GM23248 (cell line): ENCODE measurements at regions not wholly inside any gene's neighbourhood (a gene's known extent, or its start where the extent isn't known, plus 50 kb on each side); places are given as distances from the start of the nearest gene placed in this dataset.

Experiments
- DNase-seq: peaks from one replicate; pipeline ENCODE4 v3.0.0-alpha.2; 2015
- H2AFZ ChIP-seq: fragments of 200-600 bp; sonication (generic); 2 replicates; pipeline ENCODE4 v1.6.1; 2016; ENCODE audit warnings: antibody characterized with exemption
- H3F3A ChIP-seq: fragments of 200-600 bp; sonication (generic); 2 replicates; pipeline ENCODE4 v1.6.1; 2016; ENCODE audit warnings: mild to moderate bottlenecking, antibody characterized with exemption, mixed run types; ENCODE audit not compliant: insufficient read depth
- H3K27ac ChIP-seq: fragments of 200-600 bp; sonication (generic); 2 replicates; pipeline ENCODE4 v1.5.1; 2016; ENCODE audit warnings: mild to moderate bottlenecking
- H3K27me3 ChIP-seq: fragments of 200-600 bp; sonication (generic); replicated peaks from 2 replicates; pipeline ENCODE4 v1.6.1; 2016; ENCODE audit warnings: mild to moderate bottlenecking; ENCODE audit not compliant: insufficient read depth
- H3K36me3 ChIP-seq: fragments of 200-600 bp; sonication (generic); 2 replicates; pipeline ENCODE4 v1.6.1; 2016; ENCODE audit warnings: low read depth, mild to moderate bottlenecking
- H3K4me1 ChIP-seq: fragments of 200-600 bp; sonication (generic); 2 replicates; pipeline ENCODE4 v1.6.1; 2016; ENCODE audit warnings: mild to moderate bottlenecking; ENCODE audit not compliant: insufficient read depth
- H3K4me2 ChIP-seq: fragments of 200-600 bp; sonication (generic); one replicate; pipeline ENCODE4 v1.6.1; 2016; ENCODE audit warnings: mild to moderate bottlenecking; ENCODE audit not compliant: unreplicated experiment
- H3K4me3 ChIP-seq: fragments of 200-600 bp; sonication (generic); 2 replicates; pipeline ENCODE4 v1.5.1; 2016; ENCODE audit warnings: mild to moderate bottlenecking
- H3K79me2 ChIP-seq: fragments of 200-600 bp; sonication (generic); 2 replicates; pipeline ENCODE4 v1.6.1; 2016; ENCODE audit warnings: mild to moderate bottlenecking; ENCODE audit not compliant: insufficient read depth
- H3K9ac ChIP-seq: fragments of 200-600 bp; sonication (generic); 2 replicates; pipeline ENCODE4 v1.6.1; 2016; ENCODE audit warnings: mild to moderate bottlenecking
- H3K9me2 ChIP-seq: fragments of 200-600 bp; sonication (generic); 2 replicates; pipeline ENCODE4 v1.6.1; 2016; ENCODE audit warnings: mixed run types, mild to moderate bottlenecking, moderate library complexity; ENCODE audit not compliant: insufficient read depth
- H3K9me3 ChIP-seq: fragments of 200-600 bp; sonication (generic); one replicate; pipeline ENCODE4 v1.6.1; 2017; ENCODE audit warnings: low read depth
- H4K20me1 ChIP-seq: fragments of 200-600 bp; sonication (generic); 2 replicates; pipeline ENCODE4 v1.6.0; 2016; ENCODE audit not compliant: insufficient read depth
- EZH2 ChIP-seq: fragments of 200-600 bp; sonication (generic); IDR thresholded peaks from 2 replicates; pipeline ENCODE4 v1.6.1; 2018; ENCODE audit warnings: antibody characterized with exemption, mild to moderate bottlenecking; ENCODE audit not compliant: insufficient read depth, poor library complexity, severe bottlenecking
- EZH2phosphoT487 ChIP-seq: fragments of 200-600 bp; sonication (generic); IDR thresholded peaks from 2 replicates; pipeline ENCODE4 v1.6.1; 2018; ENCODE audit warnings: antibody characterized with exemption, moderate library complexity, mild to moderate bottlenecking, low read depth; ENCODE audit not compliant: insufficient read depth
- WGBS, 2 experiments: methylation state at CpG; one replicate each; pipeline ENCODE4 v1.1.6; 2015 to 2017; ENCODE audit warnings: low lambda C conversion rate in 2 of 2, low coverage in 1 of 2; ENCODE audit errors: missing lambda C conversion rate in 2 of 2; 5-methylcytosine and 5-hydroxymethylcytosine counted together
- in situ Hi-C: fragments of 300-500 bp; cut with MboI; formaldehyde crosslinking; loops from 2 replicates; pipeline ENCODE4 v1.15.0; 2020

- no peaks in the 10 kb centered on the region for H4K20me1 ChIP-seq
- DNase-seq: no peak
- H3K27me3 ChIP-seq: no peaks in the 10 kb centered on the region
- H3K9me3 ChIP-seq: no peaks in the 10 kb centered on the region
- H2AFZ ChIP-seq: no peak overlapping the region
- no peak overlapping the region for H3K27ac ChIP-seq
- H3K79me2 ChIP-seq: no peaks in the 10 kb centered on the region
- H3K36me3 ChIP-seq: no peaks in the 10 kb centered on the region
- no peak overlapping the region for H3K9ac ChIP-seq
- TF ChIP-seq EZH2phosphoT487 (no peak), EZH2 (no peak)
- H3F3A ChIP-seq: no peaks in the 10 kb centered on the region
- no peak overlapping the region for H3K4me2 ChIP-seq
- no peaks in the 10 kb centered on the region for H3K9me2 ChIP-seq
- in situ Hi-C loops: no loop called here
- H3K4me1 ChIP-seq: no peaks in the 10 kb centered on the region
- WGBS, 2 experiments: 87% methylated on average over 4 of the region's 4 CpGs
- H3K4me3 ChIP-seq: no peak overlapping the region
These were observed 202.8 kb upstream of the HS6ST1 start for GRCh38 chr2:128521482-128521881.

- Histone ChIP-seq H3K4me2 (no peak overlapping the region), H3F3A (no peaks in the 10 kb centered on the region), H3K36me3 (no peaks in the 10 kb centered on the region), H3K27ac (no peak overlapping the region), H3K27me3 (no peaks in the 10 kb centered on the region), H3K9ac (no peak overlapping the region), H2AFZ (no peak overlapping the region), H3K9me3 (no peaks in the 10 kb centered on the region), H3K9me2 (no peaks in the 10 kb centered on the region), H3K79me2 (no peaks in the 10 kb centered on the region), H3K4me1 (no peaks in the 10 kb centered on the region), H4K20me1 (no peaks in the 10 kb centered on the region), H3K4me3 (no peak overlapping the region)
- DNase-seq: no peak
- in situ Hi-C loops: no loop called here
- TF ChIP-seq EZH2phosphoT487 (no peak), EZH2 (no peak)
- WGBS, 2 experiments: 87 to 93% methylated on average over 7 of the region's 7 CpGs
These were observed 204.2 kb upstream of the HS6ST1 start for GRCh38 chr2:128522829-128523228.

- WGBS, 2 experiments: 71 to 73% methylated on average over 4 of the region's 4 CpGs
- Histone ChIP-seq H3K9me2 (no peaks in the 10 kb centered on the region), H3K27ac (no peak overlapping the region), H3K9ac (no peak overlapping the region), H3F3A (no peaks in the 10 kb centered on the region), H3K4me2 (no peak overlapping the region), H3K9me3 (no peaks in the 10 kb centered on the region), H3K4me3 (no peak overlapping the region), H3K27me3 (no peaks in the 10 kb centered on the region), H3K4me1 (no peaks in the 10 kb centered on the region), H2AFZ (no peak overlapping the region), H4K20me1 (no peaks in the 10 kb centered on the region), H3K79me2 (no peaks in the 10 kb centered on the region), H3K36me3 (no peaks in the 10 kb centered on the region)
- TF ChIP-seq EZH2phosphoT487 (no peak), EZH2 (no peak)
- DNase-seq: no peak
- in situ Hi-C loops: no loop called here
These were observed 204.8 kb upstream of the HS6ST1 start for GRCh38 chr2:128523457-128523856.

GRCh38 chr2:128524183-128524582 lies 205.5 kb upstream of the HS6ST1 start:
- no peak for TF ChIP-seq EZH2phosphoT487
- no peak for TF ChIP-seq EZH2
- WGBS, 2 experiments: 80 to 84% methylated on average over 6 of the region's 6 CpGs
- no peak overlapping the region for H3K4me3 ChIP-seq
- H3K9ac ChIP-seq: no peak overlapping the region
- no peak overlapping the region for H2AFZ ChIP-seq
- in situ Hi-C loops: no loop called here
- no peaks in the 10 kb centered on the region for H3K27me3 ChIP-seq
- H3K27ac ChIP-seq: no peak overlapping the region
- no peak for DNase-seq
- H3K4me2 ChIP-seq: no peak overlapping the region
- no peaks in the 10 kb centered on the region for H3K79me2 ChIP-seq
- H3K9me3 ChIP-seq: no peaks in the 10 kb centered on the region
- no peaks in the 10 kb centered on the region for H3K36me3 ChIP-seq
- no peaks in the 10 kb centered on the region for H4K20me1 ChIP-seq
- H3F3A ChIP-seq: no peaks in the 10 kb centered on the region
- H3K9me2 ChIP-seq: no peaks in the 10 kb centered on the region
- H3K4me1 ChIP-seq: no peaks in the 10 kb centered on the region

- Histone ChIP-seq H3K4me1 (no peaks in the 10 kb centered on the region), H3K9ac (no peak overlapping the region), H3K27ac (no peak overlapping the region), H2AFZ (no peak overlapping the region), H3K9me3 (no peaks in the 10 kb centered on the region), H3K27me3 (no peaks in the 10 kb centered on the region), H3K4me2 (no peak overlapping the region), H3F3A (no peaks in the 10 kb centered on the region), H3K79me2 (no peaks in the 10 kb centered on the region), H3K36me3 (no peaks in the 10 kb centered on the region), H3K4me3 (no peak overlapping the region), H3K9me2 (no peaks in the 10 kb centered on the region), H4K20me1 (no peaks in the 10 kb centered on the region)
- no peak for DNase-seq
- 87 to 91% methylated on average over 6 of the region's 6 CpGs for WGBS, 2 experiments
- TF ChIP-seq EZH2 (no peak), EZH2phosphoT487 (no peak)
- in situ Hi-C loops: no loop called here
These were observed 207.0 kb upstream of the HS6ST1 start for GRCh38 chr2:128525653-128526052.
